ENCODE measurements at regions not wholly inside any gene's neighbourhood (a gene's known extent, or its start where the extent isn't known, plus 50 kb on each side); places are given as distances from the start of the nearest gene placed in this dataset.

DNA sequence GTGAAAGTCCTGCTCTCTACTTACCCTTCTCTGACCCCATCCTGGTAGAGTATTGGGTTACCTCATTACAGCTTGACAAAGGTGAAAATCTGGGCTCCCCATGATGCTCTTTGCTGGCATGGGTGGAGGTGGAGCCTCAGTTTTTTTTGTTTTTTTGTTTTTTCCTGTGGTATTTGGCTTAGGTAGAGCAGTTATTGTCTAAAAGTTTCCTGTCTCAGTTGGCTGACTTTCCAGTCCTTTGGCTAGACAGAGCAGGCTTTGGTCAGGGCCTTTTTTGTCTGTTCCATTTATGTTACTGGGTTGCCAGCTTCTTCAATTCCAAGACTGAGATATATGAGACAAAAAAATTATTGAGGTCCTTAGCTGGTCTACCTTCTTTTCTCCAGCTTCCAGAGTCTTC is 163.4 kb downstream of the GALC start:
- no peak for DNase-seq (ENCODE audit: low read depth)
- TF ChIP-seq, protein P1, sequence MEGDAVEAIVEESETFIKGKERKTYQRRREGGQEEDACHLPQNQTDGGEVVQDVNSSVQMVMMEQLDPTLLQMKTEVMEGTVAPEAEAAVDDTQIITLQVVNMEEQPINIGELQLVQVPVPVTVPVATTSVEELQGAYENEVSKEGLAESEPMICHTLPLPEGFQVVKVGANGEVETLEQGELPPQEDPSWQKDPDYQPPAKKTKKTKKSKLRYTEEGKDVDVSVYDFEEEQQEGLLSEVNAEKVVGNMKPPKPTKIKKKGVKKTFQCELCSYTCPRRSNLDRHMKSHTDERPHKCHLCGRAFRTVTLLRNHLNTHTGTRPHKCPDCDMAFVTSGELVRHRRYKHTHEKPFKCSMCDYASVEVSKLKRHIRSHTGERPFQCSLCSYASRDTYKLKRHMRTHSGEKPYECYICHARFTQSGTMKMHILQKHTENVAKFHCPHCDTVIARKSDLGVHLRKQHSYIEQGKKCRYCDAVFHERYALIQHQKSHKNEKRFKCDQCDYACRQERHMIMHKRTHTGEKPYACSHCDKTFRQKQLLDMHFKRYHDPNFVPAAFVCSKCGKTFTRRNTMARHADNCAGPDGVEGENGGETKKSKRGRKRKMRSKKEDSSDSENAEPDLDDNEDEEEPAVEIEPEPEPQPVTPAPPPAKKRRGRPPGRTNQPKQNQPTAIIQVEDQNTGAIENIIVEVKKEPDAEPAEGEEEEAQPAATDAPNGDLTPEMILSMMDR (IDR thresholded peaks at IDR 0.05; ENCODE audit: insufficient read depth, low read depth, low read length, missing control alignments): no peak
- no peak overlapping the region for H3K4me3 ChIP-seq (ENCODE audit: low read depth, low read length)

DNA sequence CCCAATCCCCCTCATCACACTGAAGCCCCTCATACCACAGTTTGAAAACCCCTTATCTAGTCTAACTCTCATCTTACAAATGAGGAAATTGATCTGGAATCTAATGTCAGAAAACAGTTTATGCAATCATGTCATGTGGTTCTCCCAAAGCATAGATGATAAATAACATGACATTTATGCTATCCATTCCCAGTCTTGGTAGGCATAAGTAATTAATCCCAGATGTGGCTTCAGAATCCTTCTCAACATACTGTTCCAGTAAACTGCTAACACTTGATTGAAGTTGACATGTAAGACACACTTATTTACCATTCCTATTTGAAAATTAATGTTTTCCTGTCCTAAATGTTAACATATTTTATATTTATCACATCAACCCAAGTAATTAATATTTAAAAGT is 168.7 kb downstream of the GALC start:
- DNase-seq (ENCODE audit: low read depth): no peak
- no peak overlapping the region for H3K4me3 ChIP-seq (ENCODE audit: low read depth, low read length)
- TF ChIP-seq, protein P1 (IDR thresholded peaks at IDR 0.05; ENCODE audit: insufficient read depth, low read depth, low read length, missing control alignments): no peak

DNA sequence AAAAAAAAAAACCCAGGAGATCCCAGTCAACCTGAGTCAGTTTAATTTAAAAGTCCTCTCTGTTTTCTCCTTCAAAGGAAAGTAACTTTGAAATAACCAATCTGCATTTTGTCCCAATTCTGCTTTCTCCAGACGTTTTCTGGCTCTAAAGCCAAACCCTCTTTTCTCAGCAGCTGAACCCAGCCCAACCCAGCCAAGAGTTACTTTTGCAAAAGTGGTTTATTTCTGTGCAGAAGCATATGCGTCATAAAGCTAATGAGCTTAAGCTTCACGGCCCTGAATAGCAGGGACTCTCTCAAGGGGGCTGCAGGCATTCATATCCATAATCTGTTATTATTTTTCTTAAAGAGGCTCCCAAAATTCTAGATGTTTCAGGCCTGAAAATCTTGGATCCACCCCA is 176.6 kb downstream of the GALC start:
- H3K4me3 ChIP-seq (ENCODE audit: low read depth, low read length): no peak overlapping the region
- DNase-seq (ENCODE audit: low read depth): no peak
- TF ChIP-seq, protein P1 (IDR thresholded peaks at IDR 0.05; ENCODE audit: insufficient read depth, low read depth, low read length, missing control alignments): no peak

DNA sequence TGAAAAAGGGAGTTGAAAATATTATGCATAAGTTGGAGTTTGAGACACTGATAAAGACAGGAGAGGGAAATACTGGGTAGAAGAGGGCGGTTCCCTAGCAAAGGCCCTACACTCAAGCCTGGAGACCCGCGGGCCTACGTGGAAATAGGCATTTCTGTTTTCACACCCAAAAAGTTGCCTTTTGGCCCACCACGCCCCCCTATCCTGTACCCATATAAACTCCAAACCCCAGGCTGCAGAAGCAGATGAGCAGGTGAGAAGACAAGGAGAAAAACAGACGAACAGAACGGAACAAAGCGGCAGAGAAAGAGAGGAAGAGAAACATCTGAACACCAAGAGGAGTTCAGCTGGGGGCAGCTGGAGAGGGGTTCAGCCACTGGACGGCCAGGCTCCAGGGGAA is 177.9 kb downstream of the GALC start:
- no peak overlapping the region for H3K4me3 ChIP-seq (ENCODE audit: low read depth, low read length)
- TF ChIP-seq, protein P1 (IDR thresholded peaks at IDR 0.05; ENCODE audit: insufficient read depth, low read depth, low read length, missing control alignments): no peak
- DNase-seq (ENCODE audit: low read depth): no peak

DNA sequence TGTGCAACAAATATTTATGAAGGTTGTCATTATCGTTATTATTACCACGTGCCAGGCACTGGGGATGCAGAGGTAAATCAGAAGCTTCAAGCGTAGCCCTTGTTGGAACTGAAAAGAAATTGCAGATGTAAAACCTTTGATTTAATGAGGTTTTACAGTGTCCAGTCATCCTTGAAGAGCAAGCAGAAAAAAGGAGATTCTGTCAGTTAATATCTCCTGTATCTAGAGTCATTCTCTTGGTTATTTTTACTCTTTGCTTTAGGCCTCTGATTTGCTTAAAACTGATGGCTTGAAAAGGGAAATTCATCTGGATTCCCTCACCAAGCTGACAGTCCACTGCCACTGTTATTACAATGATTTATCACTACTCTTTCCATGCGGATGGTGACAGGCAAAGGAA is 179.3 kb downstream of the GALC start:
- H3K4me3 ChIP-seq (ENCODE audit: low read depth, low read length): no peak overlapping the region
- DNase-seq (ENCODE audit: low read depth): no peak
- TF ChIP-seq, protein P1 (IDR thresholded peaks at IDR 0.05; ENCODE audit: insufficient read depth, low read depth, low read length, missing control alignments): no peak

DNA sequence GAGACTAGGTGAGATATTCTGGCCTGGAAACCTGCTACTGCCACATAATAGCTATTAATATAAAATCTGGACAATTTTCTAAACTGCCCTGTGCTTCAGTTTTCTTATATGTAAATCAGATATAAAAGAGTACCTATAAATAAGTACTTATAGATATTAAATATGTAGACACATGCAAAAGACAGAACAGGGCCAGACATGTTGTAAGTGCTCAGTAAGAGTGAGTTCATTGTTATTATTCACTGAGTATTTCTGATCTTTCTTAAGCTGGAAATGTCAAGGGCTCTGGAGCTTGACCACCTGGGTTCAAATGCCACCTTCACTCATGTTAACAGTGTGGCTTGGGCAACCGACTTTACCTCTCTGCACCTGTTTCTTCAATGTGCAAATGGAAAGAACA is 179.8 kb downstream of the GALC start:
- TF ChIP-seq, protein P1 (IDR thresholded peaks at IDR 0.05; ENCODE audit: insufficient read depth, low read depth, low read length, missing control alignments): no peak
- no peak for DNase-seq (ENCODE audit: low read depth)
- no peak overlapping the region for H3K4me3 ChIP-seq (ENCODE audit: low read depth, low read length)

DNA sequence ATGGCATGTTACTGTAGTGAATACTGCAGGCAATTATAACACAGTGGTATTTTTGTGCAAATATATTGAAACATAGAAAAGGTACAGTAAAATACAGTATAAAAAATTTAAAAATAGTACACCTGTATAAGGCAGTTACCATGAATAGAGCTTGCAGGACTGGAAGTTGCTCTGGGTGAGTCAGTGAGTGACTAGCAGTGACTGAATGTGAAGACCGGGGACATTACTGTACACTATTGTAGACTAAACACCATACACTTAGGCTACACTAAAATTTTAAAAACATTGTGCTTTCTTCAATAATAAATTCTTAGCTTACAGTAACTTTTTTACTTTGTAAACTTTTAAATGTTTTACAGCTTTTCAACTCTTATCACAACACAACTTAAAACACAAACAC is 181.7 kb downstream of the GALC start:
- H3K4me3 ChIP-seq (ENCODE audit: low read depth, low read length): no peak overlapping the region
- TF ChIP-seq, protein P1 (IDR thresholded peaks at IDR 0.05; ENCODE audit: insufficient read depth, low read depth, low read length, missing control alignments): no peak
- DNase-seq (ENCODE audit: low read depth): no peak

Data from GM12865 (cell line).